Heart left ventricle (tissue), 16 donors: ENCODE measurements at regions not wholly inside any gene's neighbourhood (a gene's known extent, or its start where the extent isn't known, plus 50 kb on each side); places are given as distances from the start of the nearest gene placed in this dataset.

Experiments
- ATAC-seq, 4 donors: fragments of 200-7000 bp; cut with Tn5 transposase; one replicate each; pipeline ENCODE4 v1.9.1; 2020 to 2022; ENCODE audit warnings: moderate library complexity in 4 of 4, mild to moderate bottlenecking in 3 of 4, moderate number of reproducible peaks in 1 of 4
- DNase-seq, 5 donors: peaks; one replicate each; pipeline ENCODE4 v3.0.0-alpha.2; 2020
- H3K27ac ChIP-seq, 12 donors: fragments of 200-600 bp; sonication (generic) in 4 of 12; one replicate each; pipeline versions ENCODE4 v1.5.0 to v1.8.0; 2016 to 2022; ENCODE audit warnings: mild to moderate bottlenecking in 2 of 12
- H3K27me3 ChIP-seq, 9 donors: fragments of 200-600 bp; sonication (generic) in 2 of 9; one replicate each; pipeline versions ENCODE4 v1.5.1 to v1.8.0; 2016 to 2022; ENCODE audit warnings: mild to moderate bottlenecking in 3 of 9
- H3K36me3 ChIP-seq, 9 donors: fragments of 200-600 bp; sonication (generic) in 2 of 9; one replicate each; pipeline versions ENCODE4 v1.5.0 to v1.8.0; 2018 to 2022; ENCODE audit warnings: mild to moderate bottlenecking in 2 of 9
- H3K4me1 ChIP-seq, 12 donors: fragments of 200-600 bp; sonication (generic) in 4 of 12; one replicate each; pipeline versions ENCODE4 v1.5.0 to v1.8.0; 2016 to 2022; ENCODE audit warnings: mild to moderate bottlenecking in 3 of 12
- H3K4me3 ChIP-seq, 12 donors: fragments of 200-600 bp; sonication (generic) in 4 of 12; one replicate each; pipeline versions ENCODE4 v1.5.0 to v1.8.0; 2017 to 2022; ENCODE audit warnings: mild to moderate bottlenecking in 9 of 12, moderate library complexity in 4 of 12
- H3K9me3 ChIP-seq, 12 donors: fragments of 200-600 bp; sonication (generic) in 4 of 12; one replicate each; pipeline versions ENCODE4 v1.5.0 to v1.8.0; 2016 to 2022; ENCODE audit warnings: mild to moderate bottlenecking in 1 of 12
- POLR2A ChIP-seq, 2 donors: fragments of 450-650 bp; IDR thresholded peaks; one replicate each; pipeline ENCODE4 v1.6.1; 2017; ENCODE audit warnings: antibody characterized with exemption in 2 of 2, mild to moderate bottlenecking in 2 of 2, moderate library complexity in 2 of 2
- WGBS, 4 donors: extraction: QIAGEN DNeasy Blood & Tissue Kit in 2 of 4; methylation state at CpG; one replicate each; pipeline versions ENCODE4 v1.1.5 to v1.1.7; 2013 to 2018; 5-methylcytosine and 5-hydroxymethylcytosine counted together
- intact Hi-C, 10 donors: fragments of 100-400 bp; cut with DNase I; formaldehyde crosslinking; loops; one replicate each; pipeline versions ENCODE4 v1.11.1 to v1.14.2; 2022
- TF ChIP-seq, protein P1 (sequence below), 12 donors: fragments of 200-600 bp; sonication (generic) in 4 of 12; IDR thresholded peaks; one replicate each; pipeline versions ENCODE4 v1.5.0 to v1.8.0; 2018 to 2022; ENCODE audit warnings: antibody characterized with exemption in 12 of 12, mild to moderate bottlenecking in 5 of 12
- donor health status: ischemic (EF 13 %, LVEDD 7.1; RV severe dilation, severe dysfunction).
- donor health status: healthy with polysubstance abuse.
- donor health status: DM: no; HTN: yes; CAD: no.
- donor health status: DM: no; HTN: no; CAD: no.
- donor health status: ischemic (EF 25% LVEDD 6.9; RV normal size, moderate dysfunction).
- donor health status: ischemic (EF 25% LVEDD 5.7; RV mildly dilated, moderate dysfunction).
- donor health status: healthy.
- donor health status: DM: yes; HTN: yes; CAD: no.
- donor health status: ischemic (EF 35%, LVEDD 5.7; RV mildly dilated, moderate dysfunction).
- donor health status: nonischemic (EF 11% LVEDD 7.7; RV severe dilation, severe dysfunction).
- donor health status: DM: yes; HTN: yes; CAD: no.
- donor health status: PGD.
- donor health status: ischemic (EF 29% LVEDD 5.4; RV normal size, mild dysfunction).
- donor health status: nonischemic (EF 23%, LVEDD 6.1; RV moderate dilation, normal function).

DNA sequence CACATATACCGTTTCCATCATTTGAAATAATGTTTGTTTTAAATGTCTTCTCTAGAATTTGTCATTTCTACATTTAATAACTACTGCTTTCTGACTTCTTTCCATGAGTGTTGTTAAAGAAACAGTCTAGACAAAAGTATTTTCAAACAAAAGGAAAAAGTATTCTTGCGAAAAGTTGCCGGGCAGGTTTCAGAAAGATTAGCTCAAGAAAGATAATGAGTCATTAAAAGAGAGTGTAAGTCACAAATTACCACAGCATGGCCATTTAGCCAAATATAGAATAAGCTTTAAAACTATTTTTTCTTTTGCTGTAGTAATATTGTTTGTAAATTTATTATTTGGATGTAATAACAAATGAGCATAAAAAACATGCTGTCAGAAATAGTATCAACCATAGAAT lies 493.0 kb downstream of the TLL1 start:
- DNase-seq, result no peak
- WGBS, 4 donors, result 79 to 91% (median 83%) methylated on average over 3 of the region's 3 CpGs
- intact Hi-C loops, result no loop called here

DNA sequence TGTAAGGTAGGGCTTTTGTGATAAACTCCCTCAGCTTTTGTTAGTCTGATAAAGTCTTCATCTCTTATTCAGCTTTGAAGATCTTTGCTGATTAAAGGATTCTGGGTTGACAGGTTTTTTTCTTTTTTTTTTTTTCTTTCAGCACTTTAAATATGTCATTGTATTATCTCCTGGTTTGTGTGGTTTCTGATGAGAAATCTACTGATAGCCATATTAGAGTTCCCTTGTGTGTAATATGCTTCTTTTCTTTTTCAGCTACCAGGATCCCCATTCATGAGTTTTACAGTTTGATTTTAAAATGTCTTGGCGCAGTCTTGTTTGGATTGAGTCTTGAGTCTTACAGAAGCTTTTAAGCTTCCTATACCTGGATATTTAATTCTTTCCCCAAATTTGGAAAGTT lies 504.5 kb downstream of the TLL1 start:
- Histone ChIP-seq H3K27ac (no peak overlapping the region), H3K4me3 (no peak overlapping the region), H3K9me3 (peaks cover 0 to 51% (median 27%) of the 10 kb centered on the region in 12 donors), H3K4me1 (no peaks in the 10 kb centered on the region), H3K27me3 (no peaks in the 10 kb centered on the region), H3K36me3 (no peaks in the 10 kb centered on the region)
- 87 to 96% (median 95%) methylated on average over 1 of the region's 1 CpG for WGBS, 4 donors
- intact Hi-C loops, result no loop called here
- TF ChIP-seq, protein P1, sequence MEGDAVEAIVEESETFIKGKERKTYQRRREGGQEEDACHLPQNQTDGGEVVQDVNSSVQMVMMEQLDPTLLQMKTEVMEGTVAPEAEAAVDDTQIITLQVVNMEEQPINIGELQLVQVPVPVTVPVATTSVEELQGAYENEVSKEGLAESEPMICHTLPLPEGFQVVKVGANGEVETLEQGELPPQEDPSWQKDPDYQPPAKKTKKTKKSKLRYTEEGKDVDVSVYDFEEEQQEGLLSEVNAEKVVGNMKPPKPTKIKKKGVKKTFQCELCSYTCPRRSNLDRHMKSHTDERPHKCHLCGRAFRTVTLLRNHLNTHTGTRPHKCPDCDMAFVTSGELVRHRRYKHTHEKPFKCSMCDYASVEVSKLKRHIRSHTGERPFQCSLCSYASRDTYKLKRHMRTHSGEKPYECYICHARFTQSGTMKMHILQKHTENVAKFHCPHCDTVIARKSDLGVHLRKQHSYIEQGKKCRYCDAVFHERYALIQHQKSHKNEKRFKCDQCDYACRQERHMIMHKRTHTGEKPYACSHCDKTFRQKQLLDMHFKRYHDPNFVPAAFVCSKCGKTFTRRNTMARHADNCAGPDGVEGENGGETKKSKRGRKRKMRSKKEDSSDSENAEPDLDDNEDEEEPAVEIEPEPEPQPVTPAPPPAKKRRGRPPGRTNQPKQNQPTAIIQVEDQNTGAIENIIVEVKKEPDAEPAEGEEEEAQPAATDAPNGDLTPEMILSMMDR (IDR thresholded peaks at IDR 0.05), result no peak
- DNase-seq, result no peak
- ATAC-seq, result no peak

More for the DNA sequence above, 493.0 kb downstream of the TLL1 start:
- no peak overlapping the region for H3K4me3 ChIP-seq
- ATAC-seq, result no peak
- TF ChIP-seq, protein P1 (IDR thresholded peaks at IDR 0.05), result no peak
- TF ChIP-seq POLR2A (IDR thresholded peaks at IDR 0.05), result no peak
- H3K9me3 ChIP-seq, result peaks cover 0 to 23% (median 11%) of the 10 kb centered on the region in 12 donors
- H3K4me1 ChIP-seq, result no peaks in the 10 kb centered on the region
- H3K27me3 ChIP-seq, result no peaks in the 10 kb centered on the region
- H3K36me3 ChIP-seq, result no peaks in the 10 kb centered on the region
- no peak overlapping the region for H3K27ac ChIP-seq

DNA sequence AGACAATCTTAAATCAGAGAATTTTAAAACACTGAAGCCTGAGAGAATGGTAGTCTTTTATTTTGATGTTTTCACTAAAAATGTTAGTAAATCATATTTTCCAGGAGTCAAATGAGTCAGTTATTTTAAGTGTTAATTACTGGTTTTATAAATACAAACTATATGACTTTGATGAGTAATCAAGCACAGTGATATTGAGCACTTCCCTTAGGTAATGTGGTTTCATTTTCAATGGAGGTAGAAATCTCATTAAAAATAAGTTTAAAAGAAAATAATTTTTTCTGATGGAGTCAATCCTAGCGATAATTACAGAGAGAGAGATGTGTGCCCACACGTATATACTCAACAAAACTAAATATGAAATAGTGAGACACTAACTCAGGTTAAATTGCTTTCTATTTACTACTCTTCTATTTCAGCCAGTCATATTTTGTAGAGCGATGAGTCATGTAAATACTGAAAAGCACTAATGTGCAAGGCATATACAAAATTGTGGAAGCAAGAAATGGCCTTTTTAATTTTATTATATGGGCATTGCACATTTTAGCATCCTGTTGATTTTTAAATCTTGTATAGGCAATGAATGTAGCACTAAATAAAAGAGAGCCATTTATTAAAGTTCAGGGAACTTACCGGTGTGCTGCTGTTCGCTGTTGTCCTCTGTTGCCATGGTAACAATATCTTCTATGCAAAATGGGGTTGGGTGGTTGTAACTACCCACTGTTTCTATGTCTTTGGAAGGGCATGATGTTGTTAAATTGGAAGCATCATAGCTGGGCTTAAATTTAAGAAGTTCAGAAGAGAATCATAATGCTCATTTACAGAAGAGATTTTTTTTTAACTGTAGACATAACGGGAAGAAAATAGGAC lies 513.7 kb downstream of the TLL1 start:
- Histone ChIP-seq H3K27ac (no peak overlapping the region), H3K9me3 (peaks cover 0 to 6% (median 0%) of the 10 kb centered on the region in 12 donors), H3K4me1 (no peaks in the 10 kb centered on the region), H3K36me3 (no peaks in the 10 kb centered on the region), H3K4me3 (no peak overlapping the region), H3K27me3 (no peaks in the 10 kb centered on the region)
- intact Hi-C loops, result no loop called here
- WGBS, 4 donors, result 65 to 71% (median 69%) methylated on average over 6 of the region's 6 CpGs
- TF ChIP-seq, protein P1 (IDR thresholded peaks at IDR 0.05), result no peak
- TF ChIP-seq POLR2A (IDR thresholded peaks at IDR 0.05), result no peak
- ATAC-seq (no peak), DNase-seq (no peak)

DNA sequence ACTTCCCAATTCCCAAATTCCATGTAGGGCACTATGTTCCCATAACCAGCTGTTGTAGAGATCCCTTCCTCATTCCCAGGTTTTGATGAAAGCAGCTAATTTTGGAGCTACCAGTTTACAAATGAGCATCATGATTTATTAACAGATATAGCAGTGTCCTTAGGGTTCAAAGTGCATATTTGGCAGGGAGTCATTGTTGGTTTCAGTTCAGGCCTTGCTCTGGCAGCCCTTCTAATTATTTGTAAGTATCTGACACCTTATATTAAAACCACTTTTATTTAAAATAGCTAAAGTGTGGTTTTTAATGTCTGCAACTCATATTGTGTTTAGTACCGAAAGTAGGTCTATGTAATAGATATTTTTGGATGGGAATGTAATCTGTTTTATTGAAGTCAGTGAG lies 518.5 kb downstream of the TLL1 start:
- Histone ChIP-seq H3K9me3 (peaks cover 0 to 2% (median 0%) of the 10 kb centered on the region in 12 donors), H3K4me3 (no peak overlapping the region), H3K27me3 (no peaks in the 10 kb centered on the region), H3K27ac (no peak overlapping the region), H3K36me3 (no peaks in the 10 kb centered on the region), H3K4me1 (no peaks in the 10 kb centered on the region)
- TF ChIP-seq POLR2A (IDR thresholded peaks at IDR 0.05), result no peak
- TF ChIP-seq, protein P1 (IDR thresholded peaks at IDR 0.05), result no peak
- intact Hi-C loops, result no loop called here
- ATAC-seq (no peak), DNase-seq (no peak)
- 61 to 80% (median 67%) methylated on average over 1 of the region's 1 CpG for WGBS, 4 donors
